Mucosa of descending colon (tissue), 3 donors: ENCODE measurements at regions not wholly inside any gene's neighbourhood (a gene's known extent, or its start where the extent isn't known, plus 50 kb on each side); places are given as distances from the start of the nearest gene placed in this dataset.

Source experiments
- ATAC-seq: fragments of 200-7000 bp; cut with Tn5 transposase; one replicate; pipeline ENCODE4 v1.9.1; 2020; ENCODE audit warnings: mild to moderate bottlenecking, moderate library complexity
- DNase-seq, 3 donors: peaks; one replicate each; pipeline ENCODE4 v3.0.0-alpha.2; 2020
- H3K36me3 ChIP-seq: fragments of 200-600 bp; one replicate; pipeline ENCODE4 v1.8.0; 2021; ENCODE audit warnings: low read depth, mild to moderate bottlenecking
- H3K4me1 ChIP-seq: fragments of 200-600 bp; one replicate; pipeline ENCODE4 v1.8.0; 2021; ENCODE audit warnings: low read depth, mild to moderate bottlenecking
- H3K4me3 ChIP-seq: fragments of 200-600 bp; one replicate; pipeline ENCODE4 v1.8.0; 2021; ENCODE audit warnings: mild to moderate bottlenecking
- H3K9me3 ChIP-seq: fragments of 200-600 bp; one replicate; pipeline ENCODE4 v1.8.0; 2021; ENCODE audit warnings: mild to moderate bottlenecking
- CTCF ChIP-seq: fragments of 200-600 bp; IDR thresholded peaks from one replicate; pipeline ENCODE4 v1.8.0; 2022; ENCODE audit warnings: antibody characterized with exemption, mild to moderate bottlenecking
- intact Hi-C, 2 donors: fragments of 100-400 bp; cut with DNase I in 1 of 2; cut with micrococcal nuclease in 1 of 2; formaldehyde crosslinking; loops; one replicate each; pipeline versions ENCODE4 v1.11.0 to v1.11.1; 2022; cut with DNase I, micrococcal nuclease
- donor health status: DM: no; HTN: no; CAD: no; lungs with moderate emphysema.
- donor health status: DM: no; HTN: no; CAD: no.
- donor health status: DM: no; HTN: yes; CAD: no.

- Histone ChIP-seq H3K4me1 (no peaks in the 10 kb centered on the region), H3K9me3 (no peaks in the 10 kb centered on the region), H3K4me3 (no peak overlapping the region), H3K36me3 (no peaks in the 10 kb centered on the region)
- no peak for DNase-seq
- TF ChIP-seq CTCF, result no peak
- no peak for ATAC-seq
- intact Hi-C loops, result no loop called here
Measured at GRCh38 chr20:9889270-9889981, 50.5 kb upstream of the PAK5 start.
